Type B pancreatic cell (in vitro differentiated cells): ENCODE measurements at regions not wholly inside any gene's neighbourhood (a gene's known extent, or its start where the extent isn't known, plus 50 kb on each side); places are given as distances from the start of the nearest gene placed in this dataset.

ENCODE experiments used
- DNase-seq: peaks from one replicate; pipeline ENCODE4 v3.0.0; 2021; ENCODE audit warnings: mixed read lengths; ENCODE audit not compliant: unreplicated experiment; ENCODE audit errors: extremely low spot score
- H3K27ac Mint-ChIP-seq: 2 replicates; pipeline ENCODE4 v1.8.0; 2021; ENCODE audit warnings: mild to moderate bottlenecking, mixed read lengths
- H3K27me3 Mint-ChIP-seq: 2 replicates; pipeline ENCODE4 v1.8.0; 2021; ENCODE audit warnings: mixed read lengths
- H3K36me3 Mint-ChIP-seq: 2 replicates; pipeline ENCODE4 v1.8.0; 2021; ENCODE audit warnings: mixed read lengths
- H3K4me1 Mint-ChIP-seq: one replicate; pipeline ENCODE4 v1.8.0; 2021; ENCODE audit warnings: mixed read lengths; ENCODE audit not compliant: unreplicated experiment
- H3K4me3 Mint-ChIP-seq: 2 replicates; pipeline ENCODE4 v1.8.0; 2021; ENCODE audit warnings: mild to moderate bottlenecking, mixed read lengths
- H3K9me3 Mint-ChIP-seq: 2 replicates; pipeline ENCODE4 v1.8.0; 2021; ENCODE audit warnings: mixed read lengths
- TF ChIP-seq, protein P1 (sequence below): fragments of 200-600 bp; sonication (generic); conservative IDR thresholded peaks from 2 replicates; pipeline ENCODE4 v1.5.0; 2021; ENCODE audit warnings: antibody characterized with exemption, mild to moderate bottlenecking

DNA sequence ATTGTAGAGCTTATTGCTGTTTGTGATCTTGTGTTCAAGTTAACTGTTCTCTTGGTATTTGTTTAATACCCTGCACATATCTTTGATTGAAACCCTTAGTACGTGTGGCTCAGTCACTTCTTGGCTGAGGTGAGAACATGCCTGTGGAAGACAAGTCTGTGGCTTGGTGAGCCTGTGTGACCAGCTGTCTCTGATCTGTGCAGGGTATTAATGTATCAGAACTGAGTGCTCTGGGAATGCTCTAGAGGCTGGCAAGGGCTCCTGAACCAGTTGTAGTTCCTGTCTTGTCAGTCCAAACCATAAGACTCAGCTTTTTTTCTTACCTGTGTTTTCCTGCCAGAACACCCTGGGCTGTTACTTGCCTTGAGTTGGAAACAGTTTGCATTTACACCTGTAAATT is 52.4 kb upstream of the EPHA4 start:
- no peaks in the 10 kb centered on the region for H3K9me3 Mint-ChIP-seq
- H3K4me1 Mint-ChIP-seq = no peaks in the 10 kb centered on the region
- DNase-seq = no peak
- TF ChIP-seq, protein P1, sequence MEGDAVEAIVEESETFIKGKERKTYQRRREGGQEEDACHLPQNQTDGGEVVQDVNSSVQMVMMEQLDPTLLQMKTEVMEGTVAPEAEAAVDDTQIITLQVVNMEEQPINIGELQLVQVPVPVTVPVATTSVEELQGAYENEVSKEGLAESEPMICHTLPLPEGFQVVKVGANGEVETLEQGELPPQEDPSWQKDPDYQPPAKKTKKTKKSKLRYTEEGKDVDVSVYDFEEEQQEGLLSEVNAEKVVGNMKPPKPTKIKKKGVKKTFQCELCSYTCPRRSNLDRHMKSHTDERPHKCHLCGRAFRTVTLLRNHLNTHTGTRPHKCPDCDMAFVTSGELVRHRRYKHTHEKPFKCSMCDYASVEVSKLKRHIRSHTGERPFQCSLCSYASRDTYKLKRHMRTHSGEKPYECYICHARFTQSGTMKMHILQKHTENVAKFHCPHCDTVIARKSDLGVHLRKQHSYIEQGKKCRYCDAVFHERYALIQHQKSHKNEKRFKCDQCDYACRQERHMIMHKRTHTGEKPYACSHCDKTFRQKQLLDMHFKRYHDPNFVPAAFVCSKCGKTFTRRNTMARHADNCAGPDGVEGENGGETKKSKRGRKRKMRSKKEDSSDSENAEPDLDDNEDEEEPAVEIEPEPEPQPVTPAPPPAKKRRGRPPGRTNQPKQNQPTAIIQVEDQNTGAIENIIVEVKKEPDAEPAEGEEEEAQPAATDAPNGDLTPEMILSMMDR = no peak
- no peak overlapping the region for H3K27ac Mint-ChIP-seq
- no peaks in the 10 kb centered on the region for H3K27me3 Mint-ChIP-seq
- H3K36me3 Mint-ChIP-seq = no peaks in the 10 kb centered on the region
- no peak overlapping the region for H3K4me3 Mint-ChIP-seq
